A549 (cell line): ENCODE measurements at regions not wholly inside any gene's neighbourhood (a gene's known extent, or its start where the extent isn't known, plus 50 kb on each side); places are given as distances from the start of the nearest gene placed in this dataset.

Experiments
- ATAC-seq, 2 experiments: fragments of 200-7000 bp in 1 of 2; fragments of >200 bp in 1 of 2; cut with Nextera tagmentation in 1 of 2; cut with Tn5 transposase in 1 of 2; 3 replicates each; pipeline versions ENCODE4 v1.8.0 to v1.9.1; 2018 to 2020; ENCODE audit warnings: mild to moderate bottlenecking in 1 of 2, moderate library complexity in 1 of 2
- CTCF ChIA-PET: fragments of 300-600 bp; sonication (Branson Sonifier 250); formaldehyde crosslinking; extraction: SDS; loops from one replicate; lab custom pipeline; 2021; ENCODE audit warnings: antibody characterized with exemption, inconsistent platforms; lab: Yijun Ruan, JAX
- POLR2A ChIA-PET: fragments of 350-600 bp; formaldehyde crosslinking; extraction: SDS; loops from one replicate; lab custom pipeline; 2021; ENCODE audit warnings: antibody characterized with exemption, inconsistent platforms; lab: Yijun Ruan, JAX
- DNase-seq, 2 experiments: peaks; one replicate each; pipeline versions ENCODE4 v3.0.0 to v3.0.0-alpha.2; 2011 to 2016; ENCODE audit warnings: low read depth in 1 of 2, low spot score in 1 of 2
- FAIRE-seq: peaks from 2 replicates; lab custom pipeline; 2011; peaks lifted over from hg19 to GRCh38; lab: Jason Lieb, UNC
- H3K27ac ChIP-seq, 2 experiments: fragments of >200 bp; sonication (Bioruptor Twin); formaldehyde crosslinking; 3 replicates each; pipeline ENCODE4 v1.5.1; 2016 to 2017
- H3K4me1 ChIP-seq: fragments of >200 bp; sonication (Bioruptor Twin); formaldehyde crosslinking; 3 replicates; pipeline ENCODE4 v1.6.1; 2016
- H3K4me2 ChIP-seq: fragments of >200 bp; sonication (Bioruptor Twin); formaldehyde crosslinking; 3 replicates; pipeline ENCODE4 v1.6.1; 2016
- H3K4me3 ChIP-seq: fragments of >200 bp; sonication (Bioruptor Twin); formaldehyde crosslinking; 3 replicates; pipeline ENCODE4 v1.5.1; 2016
- H3K9me3 ChIP-seq: fragments of >200 bp; sonication (Bioruptor Twin); formaldehyde crosslinking; 3 replicates; pipeline ENCODE4 v1.6.1; 2016
- CBX2 ChIP-seq: fragments of 200-600 bp; sonication (generic); IDR thresholded peaks from 2 replicates; pipeline ENCODE4 v1.6.1; 2016; ENCODE audit warnings: low read depth, mild to moderate bottlenecking, borderline replicate concordance
- EP300 ChIP-seq, 2 experiments: fragments of >200 bp; sonication (Bioruptor Twin); formaldehyde crosslinking; IDR thresholded peaks; 2 replicates in 1 of 2; 3 replicates in 1 of 2; pipeline ENCODE4 v1.6.1; 2016 to 2017
- FOSB ChIP-seq: fragments of 250-450 bp; sonication (Bioruptor Pico); IDR thresholded peaks from 2 replicates; pipeline ENCODE4 v1.5.0; 2020; ENCODE audit warnings: mild to moderate bottlenecking, moderate library complexity
- HOXB13 ChIP-seq: fragments of 250-450 bp; sonication (Bioruptor Pico); IDR thresholded peaks from 2 replicates; pipeline ENCODE4 v1.5.0; 2020; ENCODE audit warnings: low read depth, mild to moderate bottlenecking, moderate library complexity
- JUNB ChIP-seq: fragments of >200 bp; sonication (Bioruptor Twin); formaldehyde crosslinking; IDR thresholded peaks from 2 replicates; pipeline ENCODE4 v1.6.1; 2016
- MYC ChIP-seq: IDR thresholded peaks from 2 replicates; pipeline ENCODE4 v1.6.1; 2012; ENCODE audit warnings: mild to moderate bottlenecking, inconsistent platforms, low read length, improper control_type of control experiment, borderline replicate concordance
- NPAS2 ChIP-seq: fragments of 250-450 bp; sonication (Bioruptor Pico); IDR thresholded peaks from 2 replicates; pipeline ENCODE4 v1.8.0; 2022; ENCODE audit warnings: mild to moderate bottlenecking, moderate library complexity, borderline replicate concordance
- RAD21 ChIP-seq, 2 experiments: fragments of >200 bp in 1 of 2; sonication (Bioruptor Twin) in 1 of 2; formaldehyde crosslinking in 1 of 2; IDR thresholded peaks in 1 of 2; conservative IDR thresholded peaks in 1 of 2; 2 replicates in 1 of 2; 3 replicates in 1 of 2; pipeline ENCODE4 v1.6.1; 2012 to 2018; ENCODE audit warnings: inconsistent platforms in 1 of 2
- RARB ChIP-seq: fragments of 250-450 bp; sonication (Bioruptor Pico); IDR thresholded peaks from 2 replicates; pipeline ENCODE4 v1.8.0; 2021; ENCODE audit warnings: mild to moderate bottlenecking, moderate library complexity
- RFX5 ChIP-seq: fragments of 450-650 bp; IDR thresholded peaks from 2 replicates; pipeline ENCODE4 v1.7.1; 2014; ENCODE audit warnings: antibody characterized with exemption, mild to moderate bottlenecking, moderate library complexity
- RNF2 ChIP-seq: fragments of 200-600 bp; sonication (generic); IDR thresholded peaks from 2 replicates; pipeline ENCODE4 v1.6.1; 2016; ENCODE audit warnings: low read depth, mild to moderate bottlenecking, antibody characterized with exemption, moderate library complexity, borderline replicate concordance
- SREBF2 ChIP-seq: fragments of 450-650 bp; IDR thresholded peaks from 2 replicates; pipeline ENCODE4 v1.6.1; 2014; ENCODE audit warnings: mild to moderate bottlenecking, moderate library complexity
- TFCP2L1 ChIP-seq: fragments of 250-450 bp; sonication (Bioruptor Pico); IDR thresholded peaks from 2 replicates; pipeline ENCODE4 v1.5.0; 2021; ENCODE audit warnings: mild to moderate bottlenecking
- TP53 ChIP-seq: fragments of 250-450 bp; sonication (Bioruptor Pico); IDR thresholded peaks from 2 replicates; pipeline ENCODE4 v1.5.0; 2021; ENCODE audit warnings: mild to moderate bottlenecking, moderate library complexity
- ZC3H11A ChIP-seq: fragments of 450-650 bp; IDR thresholded peaks from 2 replicates; pipeline ENCODE4 v1.6.1; 2014; ENCODE audit warnings: antibody characterized with exemption, mild to moderate bottlenecking
- ZFP36 ChIP-seq: fragments of 450-650 bp; IDR thresholded peaks from 2 replicates; pipeline ENCODE4 v1.6.1; 2014; ENCODE audit warnings: borderline replicate concordance; ENCODE audit not compliant: partially characterized antibody
- WGBS: methylation state at CpG from one replicate; pipeline ENCODE4 v1.1.6; 2017; ENCODE audit errors: missing lambda C conversion rate; 5-methylcytosine and 5-hydroxymethylcytosine counted together
- TF ChIP-seq, protein P1 (sequence below): fragments of 250-450 bp; sonication (Bioruptor Pico); IDR thresholded peaks from 2 replicates; pipeline ENCODE4 v1.5.0; 2021; ENCODE audit warnings: mild to moderate bottlenecking, moderate library complexity, borderline replicate concordance
- TF ChIP-seq, protein P2 (sequence below): fragments of >200 bp; sonication (Bioruptor Twin); formaldehyde crosslinking; IDR thresholded peaks from 3 replicates; pipeline ENCODE4 v1.5.1; 2016
- TF ChIP-seq, protein P3 (sequence below): fragments of 250-450 bp; sonication (Bioruptor Pico); IDR thresholded peaks from 2 replicates; pipeline ENCODE4 v1.5.0; 2020; ENCODE audit warnings: low read depth, mild to moderate bottlenecking, moderate library complexity

DNA sequence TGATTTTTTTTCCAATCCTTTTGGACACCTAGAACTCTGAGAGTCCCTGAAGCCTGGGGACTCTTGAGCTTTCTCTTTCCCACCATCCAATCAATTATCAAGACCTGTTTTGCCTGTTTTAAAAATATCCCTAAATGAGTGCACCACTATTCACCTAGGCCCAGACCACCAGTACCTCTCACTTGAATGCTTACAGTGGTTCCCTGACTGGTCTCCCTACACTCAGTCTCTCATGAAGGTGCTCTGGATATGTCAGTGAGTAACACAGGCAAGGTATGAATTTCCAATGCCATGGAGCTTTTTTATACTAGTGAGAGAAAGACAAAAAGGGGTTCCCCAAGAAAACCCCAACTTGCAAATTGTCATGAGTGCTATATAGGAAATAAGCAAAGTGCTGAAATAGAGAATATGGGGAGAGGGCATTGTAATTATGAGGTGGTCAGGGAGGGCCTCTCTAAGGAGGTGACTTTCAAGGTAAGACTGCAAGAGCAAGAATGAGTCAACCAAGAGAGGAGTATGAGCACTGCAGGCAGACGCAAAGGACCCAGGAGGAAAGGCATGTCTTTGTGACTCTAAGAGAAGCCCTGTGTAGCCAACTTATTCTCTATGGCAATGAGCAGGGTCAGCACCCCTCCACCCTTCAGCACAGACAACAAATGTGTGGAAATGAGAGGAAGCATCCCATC lies 85.3 kb upstream of the MBIP start:
- CTCF ChIA-PET: interaction anchor here (1.6 kb wide), 1 partner anchor 336 kb away, joined by 7 read pairs; no protein-coding TSS in a partner anchor
- TF ChIP-seq HOXB13 (CRISPR knock-in tag): no peak
- no peak for TF ChIP-seq ZC3H11A
- TF ChIP-seq MYC: no peak
- TF ChIP-seq JUNB: no peak
- TF ChIP-seq CBX2: no peak
- TF ChIP-seq FOSB (CRISPR knock-in tag): no peak
- no peak for TF ChIP-seq RFX5
- TF ChIP-seq RAD21 (conservative IDR thresholded peaks at IDR 0.05 in 1 of 2, IDR thresholded peaks at IDR 0.05 in 1 of 2): no peak
- TF ChIP-seq RNF2: no peak
- no peak for TF ChIP-seq EP300 (IDR thresholded peaks at IDR 0.05)
- no peak for TF ChIP-seq TFCP2L1 (CRISPR knock-in tag)
- no peak for TF ChIP-seq RARB
- TF ChIP-seq, protein P1, sequence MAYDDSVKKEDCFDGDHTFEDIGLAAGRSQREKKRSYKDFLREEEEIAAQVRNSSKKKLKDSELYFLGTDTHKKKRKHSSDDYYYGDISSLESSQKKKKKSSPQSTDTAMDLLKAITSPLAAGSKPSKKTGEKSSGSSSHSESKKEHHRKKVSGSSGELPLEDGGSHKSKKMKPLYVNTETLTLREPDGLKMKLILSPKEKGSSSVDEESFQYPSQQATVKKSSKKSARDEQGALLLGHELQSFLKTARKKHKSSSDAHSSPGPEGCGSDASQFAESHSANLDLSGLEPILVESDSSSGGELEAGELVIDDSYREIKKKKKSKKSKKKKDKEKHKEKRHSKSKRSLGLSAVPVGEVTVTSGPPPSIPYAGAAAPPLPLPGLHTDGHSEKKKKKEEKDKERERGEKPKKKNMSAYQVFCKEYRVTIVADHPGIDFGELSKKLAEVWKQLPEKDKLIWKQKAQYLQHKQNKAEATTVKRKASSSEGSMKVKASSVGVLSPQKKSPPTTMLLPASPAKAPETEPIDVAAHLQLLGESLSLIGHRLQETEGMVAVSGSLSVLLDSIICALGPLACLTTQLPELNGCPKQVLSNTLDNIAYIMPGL (CRISPR knock-in tag): no peak
- no peak for TF ChIP-seq ZFP36
- TF ChIP-seq, protein P2, sequence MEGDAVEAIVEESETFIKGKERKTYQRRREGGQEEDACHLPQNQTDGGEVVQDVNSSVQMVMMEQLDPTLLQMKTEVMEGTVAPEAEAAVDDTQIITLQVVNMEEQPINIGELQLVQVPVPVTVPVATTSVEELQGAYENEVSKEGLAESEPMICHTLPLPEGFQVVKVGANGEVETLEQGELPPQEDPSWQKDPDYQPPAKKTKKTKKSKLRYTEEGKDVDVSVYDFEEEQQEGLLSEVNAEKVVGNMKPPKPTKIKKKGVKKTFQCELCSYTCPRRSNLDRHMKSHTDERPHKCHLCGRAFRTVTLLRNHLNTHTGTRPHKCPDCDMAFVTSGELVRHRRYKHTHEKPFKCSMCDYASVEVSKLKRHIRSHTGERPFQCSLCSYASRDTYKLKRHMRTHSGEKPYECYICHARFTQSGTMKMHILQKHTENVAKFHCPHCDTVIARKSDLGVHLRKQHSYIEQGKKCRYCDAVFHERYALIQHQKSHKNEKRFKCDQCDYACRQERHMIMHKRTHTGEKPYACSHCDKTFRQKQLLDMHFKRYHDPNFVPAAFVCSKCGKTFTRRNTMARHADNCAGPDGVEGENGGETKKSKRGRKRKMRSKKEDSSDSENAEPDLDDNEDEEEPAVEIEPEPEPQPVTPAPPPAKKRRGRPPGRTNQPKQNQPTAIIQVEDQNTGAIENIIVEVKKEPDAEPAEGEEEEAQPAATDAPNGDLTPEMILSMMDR: no peak
- TF ChIP-seq SREBF2: no peak
- TF ChIP-seq NPAS2 (CRISPR knock-in tag): no peak
- ATAC-seq (no peak), DNase-seq (no peak), FAIRE-seq (no peak)
- Histone ChIP-seq H3K27ac (no peak overlapping the region), H3K4me3 (no peak overlapping the region), H3K4me1 (no peaks in the 10 kb centered on the region), H3K9me3 (no peaks in the 10 kb centered on the region), H3K4me2 (no peak overlapping the region)
- POLR2A ChIA-PET: no interaction called here
- WGBS: 24% methylated on average over 1 of the region's 1 CpG

DNA sequence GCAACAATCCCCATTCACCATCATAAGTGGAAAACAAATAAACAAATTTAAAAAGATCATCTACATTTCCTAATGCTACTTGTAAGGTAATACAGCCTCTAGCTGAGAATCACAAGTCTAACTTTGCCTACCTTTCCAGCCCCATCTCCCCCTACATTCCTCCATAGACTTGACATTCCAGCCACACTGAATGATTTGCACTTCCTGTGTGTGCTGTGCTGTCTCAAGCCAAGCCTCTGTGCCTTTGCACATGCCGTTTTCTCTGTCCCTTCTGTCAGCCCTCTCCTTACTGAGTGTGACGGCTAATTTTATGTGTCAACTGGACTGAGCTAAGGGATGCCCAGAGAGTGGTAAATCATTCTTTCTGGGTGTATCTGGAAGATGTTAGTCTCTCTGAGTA lies 82.4 kb upstream of the MBIP start:
- Histone ChIP-seq H3K27ac (no peak overlapping the region), H3K9me3 (no peaks in the 10 kb centered on the region), H3K4me3 (no peak overlapping the region), H3K4me1 (no peaks in the 10 kb centered on the region), H3K4me2 (no peak overlapping the region)
- DNase-seq: no peak
- WGBS: 43% methylated on average over 2 of the region's 2 CpGs
- FAIRE-seq: no peak
- CTCF ChIA-PET: interaction anchor here (0.6 to 1.3 kb wide), 3 partner anchors 26 to 202 kb away, joined by 3 to 5 read pairs (median 3); no protein-coding TSS in a partner anchor
- TF ChIP-seq, protein P3, sequence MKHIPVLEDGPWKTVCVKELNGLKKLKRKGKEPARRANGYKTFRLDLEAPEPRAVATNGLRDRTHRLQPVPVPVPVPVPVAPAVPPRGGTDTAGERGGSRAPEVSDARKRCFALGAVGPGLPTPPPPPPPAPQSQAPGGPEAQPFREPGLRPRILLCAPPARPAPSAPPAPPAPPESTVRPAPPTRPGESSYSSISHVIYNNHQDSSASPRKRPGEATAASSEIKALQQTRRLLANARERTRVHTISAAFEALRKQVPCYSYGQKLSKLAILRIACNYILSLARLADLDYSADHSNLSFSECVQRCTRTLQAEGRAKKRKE (CRISPR knock-in tag): no peak
- TF ChIP-seq TP53 (CRISPR knock-in tag): no peak
- POLR2A ChIA-PET: no interaction called here
- no peak for ATAC-seq
